GM12892 (cell line): ENCODE measurements at regions not wholly inside any gene's neighbourhood (a gene's known extent, or its start where the extent isn't known, plus 50 kb on each side); places are given as distances from the start of the nearest gene placed in this dataset.

Experiments used
- POLR2A ChIP-seq: IDR thresholded peaks from 2 replicates; pipeline ENCODE4 v1.6.1; 2011; ENCODE audit warnings: low read depth, low read length, control low read depth
- POLR2AphosphoS5 ChIP-seq: IDR thresholded peaks from 2 replicates; pipeline ENCODE4 v1.6.1; 2011; ENCODE audit warnings: low read depth, low read length, control low read depth
- TAF1 ChIP-seq: IDR thresholded peaks from 2 replicates; pipeline ENCODE4 v1.6.1; 2011; ENCODE audit warnings: low read depth, mild to moderate bottlenecking, control low read depth, low read length, borderline replicate concordance

DNA sequence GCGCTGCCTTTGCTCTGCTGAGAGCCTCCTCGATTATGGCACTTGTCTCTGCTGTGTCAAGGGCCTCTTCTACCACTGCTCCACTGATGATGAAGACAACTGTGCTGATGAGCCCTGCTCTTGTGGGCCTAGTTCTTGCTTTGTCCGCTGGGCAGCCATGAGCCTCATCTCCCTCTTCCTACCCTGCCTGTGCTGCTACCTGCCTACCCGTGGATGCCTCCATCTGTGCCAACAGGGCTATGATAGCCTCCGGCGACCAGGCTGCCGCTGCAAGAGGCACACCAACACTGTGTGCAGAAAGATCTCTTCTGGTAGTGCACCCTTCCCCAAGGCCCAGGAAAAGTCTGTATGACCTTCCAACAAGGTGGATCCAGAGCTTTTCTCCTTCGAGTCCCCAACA, 106.8 kb upstream of the VAMP7 start:
- no peak for TF ChIP-seq POLR2AphosphoS5
- no peak for TF ChIP-seq POLR2A
- no peak for TF ChIP-seq TAF1
